Left ventricle myocardium inferior (tissue), 1 donor: ENCODE measurements at regions not wholly inside any gene's neighbourhood (a gene's known extent, or its start where the extent isn't known, plus 50 kb on each side); places are given as distances from the start of the nearest gene placed in this dataset.

Experiments used
- DNase-seq: peaks from one replicate; pipeline ENCODE4 v3.0.0-alpha.2; 2020
- H3K27ac ChIP-seq: fragments of 200-600 bp; replicated peaks from 2 replicates; pipeline ENCODE4 v1.8.0; 2021
- H3K27me3 ChIP-seq: fragments of 200-600 bp; 2 replicates; pipeline ENCODE4 v1.8.0; 2021; ENCODE audit warnings: low read depth
- H3K36me3 ChIP-seq: fragments of 200-600 bp; 2 replicates; pipeline ENCODE4 v1.8.0; 2021
- H3K4me1 ChIP-seq: fragments of 200-600 bp; 2 replicates; pipeline ENCODE4 v1.8.0; 2021
- H3K4me3 ChIP-seq: fragments of 200-600 bp; 2 replicates; pipeline ENCODE4 v1.8.0; 2021; ENCODE audit warnings: mild to moderate bottlenecking, moderate library complexity
- H3K9me3 ChIP-seq: fragments of 200-600 bp; replicated peaks from 2 replicates; pipeline ENCODE4 v1.8.0; 2021
- CTCF ChIP-seq: fragments of 200-600 bp; IDR thresholded peaks from 2 replicates; pipeline ENCODE4 v1.8.0; 2021; ENCODE audit warnings: antibody characterized with exemption, mild to moderate bottlenecking, borderline replicate concordance
- intact Hi-C: fragments of 100-400 bp; cut with micrococcal nuclease; formaldehyde crosslinking; loops from one replicate; pipeline ENCODE4 v1.11.0; 2022
- donor health status: DM: no; HTN: yes; CAD: no; lungs with severe emphysema.

GRCh38 chr3:127487196-127487595 is 103.3 kb downstream of the TPRA1 start:
- no peak overlapping the region for H3K27ac ChIP-seq
- no peak overlapping the region for H3K4me3 ChIP-seq
- intact Hi-C loops = no loop called here
- peaks cover 38% of the 10 kb centered on the region for H3K27me3 ChIP-seq
- no peaks in the 10 kb centered on the region for H3K9me3 ChIP-seq
- no peaks in the 10 kb centered on the region for H3K4me1 ChIP-seq
- H3K36me3 ChIP-seq = no peaks in the 10 kb centered on the region
- TF ChIP-seq CTCF = no peak
- no peak for DNase-seq

DNA sequence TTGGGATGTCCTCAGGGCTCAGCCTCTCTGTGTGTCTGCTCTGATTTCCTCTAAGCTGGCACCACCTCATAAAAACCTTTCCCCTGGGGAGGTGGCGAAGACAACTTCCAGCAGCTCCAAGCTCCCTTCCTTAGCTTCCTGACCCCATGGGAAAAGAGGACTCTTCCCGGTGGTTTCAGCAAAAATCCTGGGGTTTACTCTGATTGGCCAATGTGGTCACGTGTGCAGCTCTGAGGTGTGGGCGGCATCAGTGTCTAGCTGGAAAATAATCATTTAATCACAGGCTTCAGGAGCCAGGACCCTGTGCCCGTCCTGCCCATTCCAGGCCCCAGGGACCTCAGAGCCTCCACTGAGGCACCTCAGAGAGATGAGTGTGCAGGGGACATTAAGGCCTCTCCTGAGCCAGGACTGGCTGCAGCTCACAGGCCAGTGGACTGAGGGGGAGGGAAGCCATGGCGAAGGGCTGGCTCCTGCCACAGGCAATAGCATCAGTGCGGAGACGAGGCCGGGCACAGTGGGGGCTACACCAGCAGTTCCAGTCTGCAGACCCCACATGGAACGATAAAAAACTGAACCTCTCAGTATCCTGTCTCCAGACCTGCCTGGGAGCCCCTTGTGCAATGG is 104.1 kb downstream of the TPRA1 start:
- no peak overlapping the region for H3K27ac ChIP-seq
- peaks cover 38% of the 10 kb centered on the region for H3K27me3 ChIP-seq
- no peaks in the 10 kb centered on the region for H3K4me1 ChIP-seq
- intact Hi-C loops = no loop called here
- no peaks in the 10 kb centered on the region for H3K36me3 ChIP-seq
- TF ChIP-seq CTCF = no peak
- no peak for DNase-seq
- no peaks in the 10 kb centered on the region for H3K9me3 ChIP-seq
- H3K4me3 ChIP-seq = no peak overlapping the region

DNA sequence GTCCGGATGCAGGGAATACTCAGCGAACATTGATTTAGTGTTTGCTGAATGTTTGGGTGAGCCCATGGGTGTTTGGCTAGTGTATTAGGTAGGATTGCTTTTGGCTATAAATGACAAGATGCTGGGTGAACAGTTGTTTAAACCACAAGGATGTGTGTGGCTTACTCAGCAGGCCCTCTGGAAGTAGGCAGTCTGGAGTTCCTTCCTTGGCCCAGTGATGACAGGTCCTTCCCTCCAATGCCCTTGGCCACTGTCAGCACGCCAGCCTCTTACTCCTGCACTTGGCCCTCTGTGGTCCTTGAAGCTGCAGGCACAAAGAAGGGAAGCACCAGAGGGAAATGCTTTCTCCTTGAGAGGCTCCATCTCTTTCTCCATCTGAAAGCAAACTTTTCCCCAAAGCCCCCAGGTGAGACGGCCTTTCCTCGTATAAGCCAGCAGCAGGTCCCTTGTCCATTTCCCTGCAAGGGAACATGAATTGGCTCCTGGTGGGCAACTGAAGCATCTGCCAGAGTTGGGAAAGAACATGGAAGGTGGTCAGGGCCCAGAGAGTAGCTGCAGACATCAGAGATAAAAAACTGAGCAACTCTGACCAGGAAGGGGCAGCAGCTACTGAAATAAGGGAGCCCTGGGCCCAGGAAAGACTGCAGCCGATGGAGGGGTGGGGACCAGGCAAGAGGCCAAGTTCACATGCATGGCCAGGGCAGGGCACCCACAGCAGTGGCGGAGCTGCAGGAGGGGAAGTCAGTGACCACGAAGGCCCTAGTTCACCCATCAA is 105.0 kb downstream of the TPRA1 start:
- no peaks in the 10 kb centered on the region for H3K9me3 ChIP-seq
- no peak overlapping the region for H3K27ac ChIP-seq
- H3K4me3 ChIP-seq = no peak overlapping the region
- H3K27me3 ChIP-seq = peaks cover 37% of the 10 kb centered on the region
- no peaks in the 10 kb centered on the region for H3K36me3 ChIP-seq
- intact Hi-C loops = no loop called here
- no peak for TF ChIP-seq CTCF
- H3K4me1 ChIP-seq = no peaks in the 10 kb centered on the region
- no peak for DNase-seq

- no peaks in the 10 kb centered on the region for H3K36me3 ChIP-seq
- peaks cover 7% of the 10 kb centered on the region for H3K4me1 ChIP-seq
- no peak for TF ChIP-seq CTCF
- H3K27ac ChIP-seq = no peak overlapping the region
- peaks cover 31% of the 10 kb centered on the region for H3K27me3 ChIP-seq
- DNase-seq = no peak
- intact Hi-C loops = no loop called here
- no peaks in the 10 kb centered on the region for H3K9me3 ChIP-seq
- H3K4me3 ChIP-seq = no peak overlapping the region
Observed at GRCh38 chr3:127484601-127485388, 105.7 kb downstream of the TPRA1 start.

- Histone ChIP-seq H3K27ac (no peak overlapping the region), H3K4me3 (no peak overlapping the region), H3K27me3 (peaks cover 24% of the 10 kb centered on the region), H3K36me3 (no peaks in the 10 kb centered on the region), H3K4me1 (peaks cover 13% of the 10 kb centered on the region), H3K9me3 (no peaks in the 10 kb centered on the region)
- no peak for TF ChIP-seq CTCF
- intact Hi-C loops = no loop called here
- DNase-seq = no peak
Observed at GRCh38 chr3:127483902-127484591, 106.5 kb downstream of the TPRA1 start.
